ENCODE measurements at regions not wholly inside any gene's neighbourhood (a gene's known extent, or its start where the extent isn't known, plus 50 kb on each side); places are given as distances from the start of the nearest gene placed in this dataset.

- TF ChIP-seq, protein P1, sequence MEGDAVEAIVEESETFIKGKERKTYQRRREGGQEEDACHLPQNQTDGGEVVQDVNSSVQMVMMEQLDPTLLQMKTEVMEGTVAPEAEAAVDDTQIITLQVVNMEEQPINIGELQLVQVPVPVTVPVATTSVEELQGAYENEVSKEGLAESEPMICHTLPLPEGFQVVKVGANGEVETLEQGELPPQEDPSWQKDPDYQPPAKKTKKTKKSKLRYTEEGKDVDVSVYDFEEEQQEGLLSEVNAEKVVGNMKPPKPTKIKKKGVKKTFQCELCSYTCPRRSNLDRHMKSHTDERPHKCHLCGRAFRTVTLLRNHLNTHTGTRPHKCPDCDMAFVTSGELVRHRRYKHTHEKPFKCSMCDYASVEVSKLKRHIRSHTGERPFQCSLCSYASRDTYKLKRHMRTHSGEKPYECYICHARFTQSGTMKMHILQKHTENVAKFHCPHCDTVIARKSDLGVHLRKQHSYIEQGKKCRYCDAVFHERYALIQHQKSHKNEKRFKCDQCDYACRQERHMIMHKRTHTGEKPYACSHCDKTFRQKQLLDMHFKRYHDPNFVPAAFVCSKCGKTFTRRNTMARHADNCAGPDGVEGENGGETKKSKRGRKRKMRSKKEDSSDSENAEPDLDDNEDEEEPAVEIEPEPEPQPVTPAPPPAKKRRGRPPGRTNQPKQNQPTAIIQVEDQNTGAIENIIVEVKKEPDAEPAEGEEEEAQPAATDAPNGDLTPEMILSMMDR (IDR thresholded peaks at IDR 0.05): no peak
- TF ChIP-seq EZH2 (IDR thresholded peaks at IDR 0.05) (no peak), EZH2phosphoT487 (IDR thresholded peaks at IDR 0.05) (no peak)
- H3K27ac ChIP-seq: no peak overlapping the region
- no peaks in the 10 kb centered on the region for H4K20me1 ChIP-seq (ENCODE audit: low read depth)
- H3K4me3 ChIP-seq: no peak overlapping the region
- no peaks in the 10 kb centered on the region for H3K27me3 ChIP-seq
- no peak overlapping the region for H3K4me3 Mint-ChIP-seq
- H3K36me3 ChIP-seq: no peaks in the 10 kb centered on the region
- H3K9me3 ChIP-seq (ENCODE audit: low read depth): no peaks in the 10 kb centered on the region
- no peaks in the 10 kb centered on the region for H3F3A ChIP-seq (ENCODE audit: low read depth)
- peaks cover 5% of the 10 kb centered on the region for H3K4me1 ChIP-seq
- peaks cover 3% of the 10 kb centered on the region for H3K9me3 Mint-ChIP-seq
- no peak overlapping the region for H3K27ac Mint-ChIP-seq
- H3K27me3 Mint-ChIP-seq (ENCODE audit: insufficient read depth, low read depth): peaks cover 11% of the 10 kb centered on the region
- H2AFZ ChIP-seq (replicated peaks): no peak overlapping the region
- no peak overlapping the region for H3K9ac ChIP-seq
- DNase-seq (ENCODE audit: low spot score): no peak
- no peak overlapping the region for H3K4me2 ChIP-seq
- H3K36me3 Mint-ChIP-seq: no peaks in the 10 kb centered on the region
- H3K4me1 Mint-ChIP-seq: peaks cover 25% of the 10 kb centered on the region
- no peaks in the 10 kb centered on the region for H3K79me2 ChIP-seq (ENCODE audit: low read depth)
Observed at GRCh38 chr3:31184261-31185061, 290.0 kb upstream of the GADL1 start.

DNA sequence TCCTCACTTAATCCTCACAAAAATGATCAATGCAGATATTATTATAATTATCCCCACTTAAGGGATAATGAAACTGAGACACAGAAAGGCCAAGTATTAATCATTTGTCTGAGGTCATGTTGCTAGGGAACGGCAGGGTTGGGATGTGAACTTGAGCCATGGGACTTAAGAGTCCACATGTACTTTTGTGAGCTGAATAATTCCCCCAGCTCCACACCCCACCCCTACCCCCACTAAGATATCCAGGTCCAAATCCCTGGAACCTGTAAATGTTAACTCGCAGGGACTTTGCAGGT, 290.5 kb upstream of the GADL1 start:
- Mint-ChIP-seq H3K4me3 (no peak overlapping the region), H3K27ac (no peak overlapping the region), H3K4me1 (peaks cover 28% of the 10 kb centered on the region), H3K36me3 (no peaks in the 10 kb centered on the region), H3K27me3 (ENCODE audit: insufficient read depth, low read depth) (peaks cover 11% of the 10 kb centered on the region), H3K9me3 (peaks cover 3% of the 10 kb centered on the region)
- Histone ChIP-seq H3K9me3 (ENCODE audit: low read depth) (no peaks in the 10 kb centered on the region), H3K4me3 (no peak overlapping the region), H3K27me3 (no peaks in the 10 kb centered on the region), H3K9ac (no peak overlapping the region), H3K4me1 (peaks cover 5% of the 10 kb centered on the region), H3K4me2 (no peak overlapping the region), H4K20me1 (ENCODE audit: low read depth) (no peaks in the 10 kb centered on the region), H3F3A (ENCODE audit: low read depth) (no peaks in the 10 kb centered on the region), H3K27ac (no peak overlapping the region), H3K36me3 (no peaks in the 10 kb centered on the region), H2AFZ (replicated peaks) (no peak overlapping the region), H3K79me2 (ENCODE audit: low read depth) (no peaks in the 10 kb centered on the region)
- TF ChIP-seq EZH2phosphoT487 (IDR thresholded peaks at IDR 0.05): no peak
- no peak for TF ChIP-seq EZH2 (IDR thresholded peaks at IDR 0.05)
- TF ChIP-seq, protein P1 (IDR thresholded peaks at IDR 0.05): no peak
- no peak for DNase-seq (ENCODE audit: low spot score)

- no peak overlapping the region for H3K4me3 Mint-ChIP-seq
- H3K4me1 Mint-ChIP-seq: peaks cover 29% of the 10 kb centered on the region
- no peak overlapping the region for H3K27ac ChIP-seq
- no peak overlapping the region for H2AFZ ChIP-seq (replicated peaks)
- TF ChIP-seq, protein P1 (IDR thresholded peaks at IDR 0.05): no peak
- no peak for TF ChIP-seq EZH2 (IDR thresholded peaks at IDR 0.05)
- TF ChIP-seq EZH2phosphoT487 (IDR thresholded peaks at IDR 0.05): no peak
- H3K36me3 Mint-ChIP-seq: no peaks in the 10 kb centered on the region
- H4K20me1 ChIP-seq (ENCODE audit: low read depth): no peaks in the 10 kb centered on the region
- no peak overlapping the region for H3K4me3 ChIP-seq
- H3F3A ChIP-seq (ENCODE audit: low read depth): no peaks in the 10 kb centered on the region
- H3K4me2 ChIP-seq: no peak overlapping the region
- peaks cover 3% of the 10 kb centered on the region for H3K9me3 Mint-ChIP-seq
- H3K27me3 Mint-ChIP-seq (ENCODE audit: insufficient read depth, low read depth): peaks cover 11% of the 10 kb centered on the region
- H3K36me3 ChIP-seq: no peaks in the 10 kb centered on the region
- no peaks in the 10 kb centered on the region for H3K79me2 ChIP-seq (ENCODE audit: low read depth)
- DNase-seq (ENCODE audit: low spot score): no peak
- H3K4me1 ChIP-seq: peaks cover 5% of the 10 kb centered on the region
- no peak overlapping the region for H3K9ac ChIP-seq
- no peaks in the 10 kb centered on the region for H3K9me3 ChIP-seq (ENCODE audit: low read depth)
- no peaks in the 10 kb centered on the region for H3K27me3 ChIP-seq
- H3K27ac Mint-ChIP-seq: no peak overlapping the region
Observed at GRCh38 chr3:31186041-31186440, 291.6 kb upstream of the GADL1 start.

Measured in neural progenitor cell (in vitro differentiated cells).